GM12865 (cell line): ENCODE measurements at regions not wholly inside any gene's neighbourhood (a gene's known extent, or its start where the extent isn't known, plus 50 kb on each side); places are given as distances from the start of the nearest gene placed in this dataset.

ENCODE experiments used
- DNase-seq: peaks from one replicate; pipeline ENCODE4 v3.0.0; 2010; ENCODE audit warnings: low read depth
- H3K4me3 ChIP-seq: 2 replicates; pipeline ENCODE4 v1.5.1; 2011; ENCODE audit warnings: mild to moderate bottlenecking, low read depth, low read length, control low read depth
- CTCF ChIP-seq: IDR thresholded peaks from 2 replicates; pipeline ENCODE4 v1.5.1; 2011; ENCODE audit warnings: low read length, control low read depth, low read depth, inconsistent platforms; ENCODE audit not compliant: insufficient read depth; ENCODE audit errors: missing control alignments

DNA sequence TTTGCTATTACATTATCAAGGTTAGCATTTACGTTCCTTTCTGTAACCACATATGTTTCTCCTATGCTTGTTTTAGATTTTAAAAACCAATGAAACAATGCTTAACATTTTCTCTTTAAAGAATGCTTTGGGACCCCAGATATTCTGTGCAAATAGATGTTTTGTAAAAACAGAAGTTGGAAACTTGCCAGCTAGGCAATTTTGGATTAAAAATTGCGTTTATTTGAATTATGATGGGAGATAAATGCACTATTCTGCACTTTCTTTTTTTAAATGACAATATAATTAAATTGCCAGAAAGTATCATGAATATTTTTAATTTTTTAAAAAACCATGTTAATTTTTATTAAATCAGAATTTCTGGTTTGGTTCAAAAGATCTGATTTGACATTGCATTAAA is 81.6 kb downstream of the MACIR start:
- TF ChIP-seq CTCF: no peak
- H3K4me3 ChIP-seq: no peak overlapping the region
- DNase-seq: no peak

DNA sequence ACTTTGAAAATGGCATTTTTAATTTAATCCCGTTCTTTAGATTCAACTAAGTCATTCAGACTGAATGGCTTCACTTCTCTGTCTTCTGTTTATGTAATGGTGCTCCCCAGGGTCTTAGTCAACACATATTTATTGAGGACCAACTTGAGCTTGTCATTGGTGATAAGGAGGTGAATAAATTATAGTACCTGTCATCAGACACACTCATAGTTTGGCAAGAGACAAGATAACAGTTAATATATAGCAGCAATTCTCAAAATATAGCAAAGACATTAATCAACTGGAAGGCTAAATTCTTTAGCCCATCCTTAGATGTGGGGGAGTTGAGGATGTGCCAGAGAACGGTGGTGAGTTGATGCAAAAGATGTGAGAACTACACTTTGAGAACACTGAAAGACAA is 78.4 kb downstream of the MACIR start:
- H3K4me3 ChIP-seq: no peak overlapping the region
- no peak for TF ChIP-seq CTCF
- DNase-seq: no peak

- TF ChIP-seq CTCF: no peak
- no peak overlapping the region for H3K4me3 ChIP-seq
- DNase-seq: no peak
Measured at GRCh38 chr5:103333376-103333775, 74.8 kb downstream of the MACIR start.

DNA sequence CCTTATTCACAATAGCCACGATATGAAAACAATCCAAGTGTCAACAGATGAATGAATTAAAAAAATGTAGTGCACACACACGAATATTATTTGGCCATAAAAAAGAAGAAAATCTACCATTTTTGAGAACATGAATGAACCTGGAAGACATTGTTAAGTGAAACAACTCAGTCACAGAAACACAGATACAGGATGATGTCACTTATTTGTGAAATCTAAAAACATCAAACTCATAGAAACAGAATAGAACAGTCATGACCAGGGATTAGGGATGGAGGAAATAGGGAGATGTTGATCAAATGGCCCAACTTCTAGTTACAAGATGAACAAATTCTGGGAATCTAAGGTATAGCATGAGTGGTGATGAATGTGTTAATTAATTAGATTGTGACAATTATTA is 72.3 kb downstream of the MACIR start:
- DNase-seq: no peak

More for the DNA sequence above, 72.3 kb downstream of the MACIR start:
- no peak for TF ChIP-seq CTCF
- no peak overlapping the region for H3K4me3 ChIP-seq
